ENCODE measurements at regions not wholly inside any gene's neighbourhood (a gene's known extent, or its start where the extent isn't known, plus 50 kb on each side); places are given as distances from the start of the nearest gene placed in this dataset.

GRCh38 chr11:69918938-69919650, 99.9 kb upstream of the FGF3 start:
- DNase-seq, result peak; percentile 12

- no peak for DNase-seq
These were observed 100.6 kb upstream of the FGF3 start for GRCh38 chr11:69919659-69920344.

GRCh38 chr11:69920345-69921127, 101.3 kb upstream of the FGF3 start:
- no peak for DNase-seq

- DNase-seq, result no peak
These were observed 102.2 kb upstream of the FGF3 start for GRCh38 chr11:69921128-69922014.

GRCh38 chr11:69922015-69922595, 102.9 kb upstream of the FGF3 start:
- no peak for DNase-seq

- no peak for DNase-seq
These were observed 103.4 kb upstream of the FGF3 start for GRCh38 chr11:69922596-69923111.

- no peak for DNase-seq
These were observed 104.0 kb upstream of the FGF3 start for GRCh38 chr11:69923196-69923595.

- no peak for DNase-seq
These were observed 104.6 kb upstream of the FGF3 start for GRCh38 chr11:69923641-69924307.

- no peak for DNase-seq
These were observed 105.3 kb upstream of the FGF3 start for GRCh38 chr11:69924308-69925161.

GRCh38 chr11:69925366-69926196, 106.4 kb upstream of the FGF3 start:
- DNase-seq, result no peak

- no peak for DNase-seq
These were observed 107.3 kb upstream of the FGF3 start for GRCh38 chr11:69926376-69927050.

GRCh38 chr11:69928121-69928520, 108.9 kb upstream of the FGF3 start:
- DNase-seq, result no peak

- DNase-seq, result no peak
These were observed 109.8 kb upstream of the FGF3 start for GRCh38 chr11:69928975-69929374.

- DNase-seq, result no peak
These were observed 111.2 kb upstream of the FGF3 start for GRCh38 chr11:69930081-69931059.

GRCh38 chr11:69931060-69931910, 112.1 kb upstream of the FGF3 start:
- no peak for DNase-seq

GRCh38 chr11:69931994-69932910, 113.0 kb upstream of the FGF3 start:
- DNase-seq, result no peak
